ENCODE measurements at regions not wholly inside any gene's neighbourhood (a gene's known extent, or its start where the extent isn't known, plus 50 kb on each side); places are given as distances from the start of the nearest gene placed in this dataset.

DNA sequence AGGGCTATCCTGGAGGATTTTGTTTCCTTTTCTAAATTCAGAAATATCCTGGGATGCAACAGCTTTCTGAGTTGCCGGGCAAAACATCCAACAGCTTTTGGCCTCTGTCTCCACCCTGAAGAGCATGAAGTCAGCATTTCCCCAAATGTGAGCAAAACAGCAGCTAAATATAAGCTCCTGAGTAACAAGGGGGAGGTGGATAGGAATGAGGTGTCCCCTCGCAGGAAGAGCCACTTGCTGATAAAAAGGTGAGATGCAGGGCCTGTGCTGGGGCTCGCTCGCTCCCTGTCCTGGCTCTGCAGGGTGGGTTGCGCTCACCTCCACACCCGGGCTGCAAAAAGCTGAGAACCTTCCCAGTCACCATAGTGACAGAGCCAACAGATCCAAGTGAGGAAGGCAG, 264.3 kb downstream of the ZEB1 start:
- Histone ChIP-seq H3K79me2 (replicated peaks; ENCODE audit: insufficient read depth) (no peaks in the 10 kb centered on the region), H3K9me2 (ENCODE audit: insufficient read depth) (peaks cover 6% of the 10 kb centered on the region; the same call in 1 of the 2 replicates), H3F3A (replicated peaks; ENCODE audit: low read depth) (no peaks in the 10 kb centered on the region), H3K4me2 (no peak overlapping the region; the same call in 1 of the 2 replicates), H4K20me1 (replicated peaks; ENCODE audit: insufficient read depth) (no peaks in the 10 kb centered on the region), H3K27ac (ENCODE audit: low read depth) (no peak overlapping the region), H2AFZ (peak overlapping the region; percentile 88), H3K36me3 (ENCODE audit: insufficient read depth) (no peaks in the 10 kb centered on the region; the same call in 1 of the 2 replicates), H3K4me1 (ENCODE audit: insufficient read depth) (peaks cover 11% of the 10 kb centered on the region), H3K4me3 (no peak overlapping the region), H3K27me3 (ENCODE audit: insufficient read depth) (no peaks in the 10 kb centered on the region)
- H3K27ac Mint-ChIP-seq, result peak overlapping the region; percentile 82; the same call in 1 of the 2 replicates
- no peak for TF ChIP-seq STAT1 (IDR thresholded peaks at IDR 0.05; ENCODE audit: unreplicated experiment)
- no peak for TF ChIP-seq NANOG (IDR thresholded peaks at IDR 0.05; ENCODE audit: borderline replicate concordance)
- TF ChIP-seq, protein P1, sequence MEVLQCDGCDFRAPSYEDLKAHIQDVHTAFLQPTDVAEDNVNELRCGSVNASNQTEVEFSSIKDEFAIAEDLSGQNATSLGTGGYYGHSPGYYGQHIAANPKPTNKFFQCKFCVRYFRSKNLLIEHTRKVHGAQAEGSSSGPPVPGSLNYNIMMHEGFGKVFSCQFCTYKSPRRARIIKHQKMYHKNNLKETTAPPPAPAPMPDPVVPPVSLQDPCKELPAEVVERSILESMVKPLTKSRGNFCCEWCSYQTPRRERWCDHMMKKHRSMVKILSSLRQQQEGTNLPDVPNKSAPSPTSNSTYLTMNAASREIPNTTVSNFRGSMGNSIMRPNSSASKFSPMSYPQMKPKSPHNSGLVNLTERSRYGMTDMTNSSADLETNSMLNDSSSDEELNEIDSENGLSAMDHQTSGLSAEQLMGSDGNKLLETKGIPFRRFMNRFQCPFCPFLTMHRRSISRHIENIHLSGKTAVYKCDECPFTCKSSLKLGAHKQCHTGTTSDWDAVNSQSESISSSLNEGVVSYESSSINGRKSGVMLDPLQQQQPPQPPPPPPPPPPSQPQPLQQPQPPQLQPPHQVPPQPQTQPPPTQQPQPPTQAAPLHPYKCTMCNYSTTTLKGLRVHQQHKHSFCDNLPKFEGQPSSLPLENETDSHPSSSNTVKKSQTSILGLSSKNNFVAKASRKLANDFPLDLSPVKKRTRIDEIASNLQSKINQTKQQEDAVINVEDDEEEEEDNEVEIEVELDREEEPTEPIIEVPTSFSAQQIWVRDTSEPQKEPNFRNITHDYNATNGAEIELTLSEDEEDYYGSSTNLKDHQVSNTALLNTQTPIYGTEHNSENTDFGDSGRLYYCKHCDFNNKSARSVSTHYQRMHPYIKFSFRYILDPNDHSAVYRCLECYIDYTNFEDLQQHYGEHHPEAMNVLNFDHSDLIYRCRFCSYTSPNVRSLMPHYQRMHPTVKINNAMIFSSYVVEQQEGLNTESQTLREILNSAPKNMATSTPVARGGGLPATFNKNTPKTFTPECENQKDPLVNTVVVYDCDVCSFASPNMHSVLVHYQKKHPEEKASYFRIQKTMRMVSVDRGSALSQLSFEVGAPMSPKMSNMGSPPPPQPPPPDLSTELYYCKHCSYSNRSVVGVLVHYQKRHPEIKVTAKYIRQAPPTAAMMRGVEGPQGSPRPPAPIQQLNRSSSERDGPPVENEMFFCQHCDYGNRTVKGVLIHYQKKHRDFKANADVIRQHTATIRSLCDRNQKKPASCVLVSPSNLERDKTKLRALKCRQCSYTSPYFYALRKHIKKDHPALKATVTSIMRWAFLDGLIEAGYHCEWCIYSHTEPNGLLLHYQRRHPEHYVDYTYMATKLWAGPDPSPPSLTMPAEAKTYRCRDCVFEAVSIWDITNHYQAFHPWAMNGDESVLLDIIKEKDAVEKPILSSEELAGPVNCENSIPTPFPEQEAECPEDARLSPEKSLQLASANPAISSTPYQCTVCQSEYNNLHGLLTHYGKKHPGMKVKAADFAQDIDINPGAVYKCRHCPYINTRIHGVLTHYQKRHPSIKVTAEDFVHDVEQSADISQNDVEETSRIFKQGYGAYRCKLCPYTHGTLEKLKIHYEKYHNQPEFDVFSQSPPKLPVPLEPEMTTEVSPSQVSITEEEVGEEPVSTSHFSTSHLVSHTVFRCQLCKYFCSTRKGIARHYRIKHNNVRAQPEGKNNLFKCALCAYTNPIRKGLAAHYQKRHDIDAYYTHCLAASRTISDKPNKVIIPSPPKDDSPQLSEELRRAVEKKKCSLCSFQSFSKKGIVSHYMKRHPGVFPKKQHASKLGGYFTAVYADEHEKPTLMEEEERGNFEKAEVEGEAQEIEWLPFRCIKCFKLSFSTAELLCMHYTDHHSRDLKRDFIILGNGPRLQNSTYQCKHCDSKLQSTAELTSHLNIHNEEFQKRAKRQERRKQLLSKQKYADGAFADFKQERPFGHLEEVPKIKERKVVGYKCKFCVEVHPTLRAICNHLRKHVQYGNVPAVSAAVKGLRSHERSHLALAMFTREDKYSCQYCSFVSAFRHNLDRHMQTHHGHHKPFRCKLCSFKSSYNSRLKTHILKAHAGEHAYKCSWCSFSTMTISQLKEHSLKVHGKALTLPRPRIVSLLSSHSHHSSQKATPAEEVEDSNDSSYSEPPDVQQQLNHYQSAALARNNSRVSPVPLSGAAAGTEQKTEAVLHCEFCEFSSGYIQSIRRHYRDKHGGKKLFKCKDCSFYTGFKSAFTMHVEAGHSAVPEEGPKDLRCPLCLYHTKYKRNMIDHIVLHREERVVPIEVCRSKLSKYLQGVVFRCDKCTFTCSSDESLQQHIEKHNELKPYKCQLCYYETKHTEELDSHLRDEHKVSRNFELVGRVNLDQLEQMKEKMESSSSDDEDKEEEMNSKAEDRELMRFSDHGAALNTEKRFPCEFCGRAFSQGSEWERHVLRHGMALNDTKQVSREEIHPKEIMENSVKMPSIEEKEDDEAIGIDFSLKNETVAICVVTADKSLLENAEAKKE (CRISPR knock-in tag; IDR thresholded peaks at IDR 0.05), result no peak
- no peak for TF ChIP-seq POLR2AphosphoS5 (IDR thresholded peaks at IDR 0.05; ENCODE audit: low read depth)
- no peak for TF ChIP-seq ZNF114 (CRISPR knock-in tag; IDR thresholded peaks at IDR 0.05)
- TF ChIP-seq EZH2phosphoT487 (IDR thresholded peaks at IDR 0.05; ENCODE audit: unreplicated experiment), result no peak
- TF ChIP-seq, protein P2, sequence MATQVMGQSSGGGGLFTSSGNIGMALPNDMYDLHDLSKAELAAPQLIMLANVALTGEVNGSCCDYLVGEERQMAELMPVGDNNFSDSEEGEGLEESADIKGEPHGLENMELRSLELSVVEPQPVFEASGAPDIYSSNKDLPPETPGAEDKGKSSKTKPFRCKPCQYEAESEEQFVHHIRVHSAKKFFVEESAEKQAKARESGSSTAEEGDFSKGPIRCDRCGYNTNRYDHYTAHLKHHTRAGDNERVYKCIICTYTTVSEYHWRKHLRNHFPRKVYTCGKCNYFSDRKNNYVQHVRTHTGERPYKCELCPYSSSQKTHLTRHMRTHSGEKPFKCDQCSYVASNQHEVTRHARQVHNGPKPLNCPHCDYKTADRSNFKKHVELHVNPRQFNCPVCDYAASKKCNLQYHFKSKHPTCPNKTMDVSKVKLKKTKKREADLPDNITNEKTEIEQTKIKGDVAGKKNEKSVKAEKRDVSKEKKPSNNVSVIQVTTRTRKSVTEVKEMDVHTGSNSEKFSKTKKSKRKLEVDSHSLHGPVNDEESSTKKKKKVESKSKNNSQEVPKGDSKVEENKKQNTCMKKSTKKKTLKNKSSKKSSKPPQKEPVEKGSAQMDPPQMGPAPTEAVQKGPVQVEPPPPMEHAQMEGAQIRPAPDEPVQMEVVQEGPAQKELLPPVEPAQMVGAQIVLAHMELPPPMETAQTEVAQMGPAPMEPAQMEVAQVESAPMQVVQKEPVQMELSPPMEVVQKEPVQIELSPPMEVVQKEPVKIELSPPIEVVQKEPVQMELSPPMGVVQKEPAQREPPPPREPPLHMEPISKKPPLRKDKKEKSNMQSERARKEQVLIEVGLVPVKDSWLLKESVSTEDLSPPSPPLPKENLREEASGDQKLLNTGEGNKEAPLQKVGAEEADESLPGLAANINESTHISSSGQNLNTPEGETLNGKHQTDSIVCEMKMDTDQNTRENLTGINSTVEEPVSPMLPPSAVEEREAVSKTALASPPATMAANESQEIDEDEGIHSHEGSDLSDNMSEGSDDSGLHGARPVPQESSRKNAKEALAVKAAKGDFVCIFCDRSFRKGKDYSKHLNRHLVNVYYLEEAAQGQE (IDR thresholded peaks at IDR 0.05; ENCODE audit: unreplicated experiment), result no peak
- TF ChIP-seq, protein P3, sequence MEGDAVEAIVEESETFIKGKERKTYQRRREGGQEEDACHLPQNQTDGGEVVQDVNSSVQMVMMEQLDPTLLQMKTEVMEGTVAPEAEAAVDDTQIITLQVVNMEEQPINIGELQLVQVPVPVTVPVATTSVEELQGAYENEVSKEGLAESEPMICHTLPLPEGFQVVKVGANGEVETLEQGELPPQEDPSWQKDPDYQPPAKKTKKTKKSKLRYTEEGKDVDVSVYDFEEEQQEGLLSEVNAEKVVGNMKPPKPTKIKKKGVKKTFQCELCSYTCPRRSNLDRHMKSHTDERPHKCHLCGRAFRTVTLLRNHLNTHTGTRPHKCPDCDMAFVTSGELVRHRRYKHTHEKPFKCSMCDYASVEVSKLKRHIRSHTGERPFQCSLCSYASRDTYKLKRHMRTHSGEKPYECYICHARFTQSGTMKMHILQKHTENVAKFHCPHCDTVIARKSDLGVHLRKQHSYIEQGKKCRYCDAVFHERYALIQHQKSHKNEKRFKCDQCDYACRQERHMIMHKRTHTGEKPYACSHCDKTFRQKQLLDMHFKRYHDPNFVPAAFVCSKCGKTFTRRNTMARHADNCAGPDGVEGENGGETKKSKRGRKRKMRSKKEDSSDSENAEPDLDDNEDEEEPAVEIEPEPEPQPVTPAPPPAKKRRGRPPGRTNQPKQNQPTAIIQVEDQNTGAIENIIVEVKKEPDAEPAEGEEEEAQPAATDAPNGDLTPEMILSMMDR (conservative IDR thresholded peaks at IDR 0.05; ENCODE audit: low read depth in 2 of 2), result no peak
- TF ChIP-seq EZH2 (IDR thresholded peaks at IDR 0.05; ENCODE audit: low read depth, unreplicated experiment), result no peak
- TF ChIP-seq ETS1 (IDR thresholded peaks at IDR 0.05), result no peak
- H3K4me1 Mint-ChIP-seq, result peaks cover 17% of the 10 kb centered on the region
- H3K36me3 Mint-ChIP-seq (ENCODE audit: low read depth), result peaks cover 2% of the 10 kb centered on the region; the same call in 2 of the 3 replicates
- peak; percentile 7 for DNase-seq (ENCODE audit: low spot score)
- peaks cover 11% of the 10 kb centered on the region for H3K27me3 Mint-ChIP-seq (ENCODE audit: insufficient read depth, low read depth, poor library complexity)
- no peak overlapping the region; the same call in 2 of the 3 replicates for H3K4me3 Mint-ChIP-seq
- ATAC-seq, result peak; percentile 50; the same call in 2 of the 3 replicates
- peaks cover 7% of the 10 kb centered on the region for H3K9me3 Mint-ChIP-seq

All from GM23338 (cell line).